ENCODE measurements at regions not wholly inside any gene's neighbourhood (a gene's known extent, or its start where the extent isn't known, plus 50 kb on each side); places are given as distances from the start of the nearest gene placed in this dataset.
A peak's percentile ranks its signal among the peaks of the same experiment; 100 is the strongest.

DNA sequence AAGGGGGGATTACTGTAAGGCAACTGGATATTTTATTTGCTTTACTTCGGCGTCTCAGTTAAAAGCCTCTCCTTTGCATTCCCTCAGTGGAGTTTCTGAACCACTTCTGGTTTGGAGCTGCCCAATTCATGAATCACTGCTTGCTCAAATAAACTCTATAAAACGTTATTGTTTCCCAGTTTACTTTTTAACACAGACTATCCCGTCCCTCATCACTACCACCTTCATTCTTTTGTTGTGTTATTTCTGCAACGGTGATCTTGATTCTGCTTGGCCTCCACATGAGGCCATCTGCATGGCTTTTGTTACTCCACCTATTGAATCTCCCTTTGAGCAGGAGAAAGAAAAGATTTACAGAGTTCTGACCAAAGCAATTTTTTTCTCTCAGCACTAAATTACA is 104.0 kb upstream of the PLEKHA5 start:
- Histone ChIP-seq H3K23ac (ENCODE audit: insufficient read length) (no peak overlapping the region), H2BK12ac (ENCODE audit: low read depth, low read length) (no peak overlapping the region), H2BK20ac (ENCODE audit: low read length) (no peak overlapping the region), H2AFZ (ENCODE audit: low read length) (no peak overlapping the region), H3K27ac (ENCODE audit: low read depth, low read length) (no peak overlapping the region), H3K4me3 (ENCODE audit: extremely low read depth in 1 of 4, insufficient read depth in 2 of 4, low read depth in 3 of 4, low read length in 4 of 4) (no peak overlapping the region), H3K4ac (replicated peaks; ENCODE audit: insufficient read length, low read depth, low read length) (no peak overlapping the region), H3K79me2 (ENCODE audit: control insufficient read depth in 1 of 2, insufficient read depth in 2 of 2, low read length in 2 of 2) (no peaks in the 10 kb centered on the region), H3K4me1 (replicated peaks in 1 of 4; ENCODE audit: control insufficient read depth in 3 of 4, insufficient read depth in 4 of 4, low read length in 3 of 4) (peaks cover 0 to 5% (median 2%) of the 10 kb centered on the region in 4 experiments; a peak in 4 of 7 replicates), H4K91ac (replicated peaks; ENCODE audit: insufficient read length, low read length) (no peak overlapping the region), H3K18ac (ENCODE audit: extremely low read depth, low read length) (peak overlapping the region; percentile 54; the same call in 1 of the 2 replicates), H3K56ac (replicated peaks; ENCODE audit: insufficient read length, low read depth, low read length) (no peak overlapping the region), H2BK15ac (ENCODE audit: low read length) (no peak overlapping the region), H4K5ac (ENCODE audit: insufficient read length, low read depth, low read length) (no peak overlapping the region), H3K9ac (replicated peaks in 1 of 4; ENCODE audit: extremely low read depth in 1 of 4, low read depth in 3 of 4, low read length in 3 of 4) (no peak overlapping the region), H3K23me2 (ENCODE audit: low read depth, low read length) (no peaks in the 10 kb centered on the region), H2AK5ac (ENCODE audit: low read depth, low read length) (no peak overlapping the region), H2BK5ac (ENCODE audit: low read depth, low read length) (no peak overlapping the region), H2BK120ac (replicated peaks; ENCODE audit: low read depth, low read length) (no peak overlapping the region), H3K9me3 (ENCODE audit: insufficient read depth in 2 of 2, low read depth in 1 of 2, low read length in 1 of 2) (no peaks in the 10 kb centered on the region), H3K79me1 (ENCODE audit: low read depth, low read length) (no peaks in the 10 kb centered on the region), H3K36me3 (ENCODE audit: control insufficient read depth in 2 of 4, insufficient read depth in 4 of 4, low read length in 3 of 4) (peaks cover 0 to 3% (median 1%) of the 10 kb centered on the region in 4 experiments; a peak in 1 of 8 replicates), H4K20me1 (replicated peaks in 1 of 2; ENCODE audit: control insufficient read depth in 1 of 2, insufficient read depth in 2 of 2, low read length in 2 of 2) (no peaks in the 10 kb centered on the region), H3K27me3 (replicated peaks in 1 of 4; ENCODE audit: control insufficient read depth in 3 of 4, extremely low read depth in 1 of 4, insufficient read depth in 3 of 4, low read length in 3 of 4) (peaks cover 0 to 1% (median 0%) of the 10 kb centered on the region in 4 experiments; a peak in 1 of 7 replicates), H3K4me2 (ENCODE audit: insufficient read depth in 1 of 2, low read depth in 2 of 2, low read length in 2 of 2) (no peak overlapping the region; a peak in 1 of 4 replicates), H4K8ac (ENCODE audit: extremely low read depth, insufficient read depth, low read length) (no peak overlapping the region), H3K14ac (ENCODE audit: insufficient read length) (no peak overlapping the region)
- FAIRE-seq, result no peak
- CTCF ChIA-PET (ENCODE audit: partially characterized antibody), result no interaction called here
- no peak for DNase-seq (ENCODE audit: low read depth in 1 of 2, low spot score in 2 of 2)
- WGBS, 2 experiments (ENCODE audit: extremely low coverage in 1 of 2, insufficient coverage in 1 of 2, insufficient read length in 1 of 2, insufficient replicate concordance in 2 of 2, low coverage in 1 of 2, low lambda C conversion rate in 2 of 2, missing lambda C conversion rate in 1 of 2), result 70% methylated on average over 5 of the region's 5 CpGs; no CpG with 5 or more reads in 1 of the 2 experiments
- POLR2A ChIA-PET (ENCODE audit: partially characterized antibody), result no interaction called here
- TF ChIP-seq ZNF274 (IDR thresholded peaks at IDR 0.05; ENCODE audit: borderline replicate concordance, extremely low read depth, low read length), result no peak
- no peak for TF ChIP-seq GABPA (IDR thresholded peaks at IDR 0.05; ENCODE audit: borderline replicate concordance, insufficient read depth, low read length)
- TF ChIP-seq EZH2 (IDR thresholded peaks at IDR 0.05; ENCODE audit: low read depth, low read length, severe bottlenecking), result no peak
- TF ChIP-seq, protein P1, sequence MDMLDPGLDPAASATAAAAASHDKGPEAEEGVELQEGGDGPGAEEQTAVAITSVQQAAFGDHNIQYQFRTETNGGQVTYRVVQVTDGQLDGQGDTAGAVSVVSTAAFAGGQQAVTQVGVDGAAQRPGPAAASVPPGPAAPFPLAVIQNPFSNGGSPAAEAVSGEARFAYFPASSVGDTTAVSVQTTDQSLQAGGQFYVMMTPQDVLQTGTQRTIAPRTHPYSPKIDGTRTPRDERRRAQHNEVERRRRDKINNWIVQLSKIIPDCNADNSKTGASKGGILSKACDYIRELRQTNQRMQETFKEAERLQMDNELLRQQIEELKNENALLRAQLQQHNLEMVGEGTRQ (IDR thresholded peaks at IDR 0.05; ENCODE audit: low read length), result no peak
- TF ChIP-seq BCL11A (IDR thresholded peaks at IDR 0.05; ENCODE audit: low read depth in 2 of 2, low read length in 2 of 2), result no peak
- TF ChIP-seq SIN3A (conservative IDR thresholded peaks at IDR 0.05 in 1 of 2, IDR thresholded peaks at IDR 0.05 in 1 of 2; ENCODE audit: low read depth in 1 of 2, low read length in 2 of 2), result no peak
- no peak for TF ChIP-seq ATF3 (IDR thresholded peaks at IDR 0.05; ENCODE audit: insufficient read depth, low read depth, low read length)
- no peak for TF ChIP-seq RAD21 (IDR thresholded peaks at IDR 0.05 in 1 of 2, conservative IDR thresholded peaks at IDR 0.05 in 1 of 2; ENCODE audit: low read depth in 2 of 2, low read length in 2 of 2)
- no peak for TF ChIP-seq JUND (IDR thresholded peaks at IDR 0.05; ENCODE audit: low read length)
- TF ChIP-seq ASH2L (IDR thresholded peaks at IDR 0.05; ENCODE audit: low read length), result no peak

All from H1 (cell line).